ENCODE measurements at regions not wholly inside any gene's neighbourhood (a gene's known extent, or its start where the extent isn't known, plus 50 kb on each side); places are given as distances from the start of the nearest gene placed in this dataset.

- 48% methylated on average over 1 of the region's 1 CpG for WGBS
- TF ChIP-seq SP1 (IDR thresholded peaks at IDR 0.05) (no peak), RXRA (IDR thresholded peaks at IDR 0.05) (no peak), YY1 (IDR thresholded peaks at IDR 0.05) (no peak), NR2F2 (IDR thresholded peaks at IDR 0.05) (no peak), MAX (IDR thresholded peaks at IDR 0.05) (no peak), ATF3 (IDR thresholded peaks at IDR 0.05) (no peak), FOXA1 (IDR thresholded peaks at IDR 0.05) (no peak), CTCF (IDR thresholded peaks at IDR 0.05; ENCODE audit: low read depth, low read length, missing input control) (no peak), TAF1 (conservative IDR thresholded peaks at IDR 0.05) (no peak), GABPA (IDR thresholded peaks at IDR 0.05 in 1 of 2, conservative IDR thresholded peaks at IDR 0.05 in 1 of 2) (no peak), RAD21 (IDR thresholded peaks at IDR 0.05) (no peak), HNF4G (IDR thresholded peaks at IDR 0.05) (no peak), REST (IDR thresholded peaks at IDR 0.05) (no peak), FOXA2 (IDR thresholded peaks at IDR 0.05) (no peak), HNF4A (conservative IDR thresholded peaks at IDR 0.05) (no peak), EGR1 (IDR thresholded peaks at IDR 0.05; ENCODE audit: low read depth in 2 of 2) (no peak), JUND (IDR thresholded peaks at IDR 0.05) (no peak)
Observed at GRCh38 chr2:35378791-35379190, 976.8 kb upstream of the CRIM1 start.

GRCh38 chr2:35374845-35375244, 980.7 kb upstream of the CRIM1 start:
- no peak overlapping the region for H3K4me3 ChIP-seq (ENCODE audit: low read depth in 1 of 3, low read length in 3 of 3)
- no peaks in the 10 kb centered on the region for H3K36me3 ChIP-seq (ENCODE audit: control insufficient read depth in 4 of 4, insufficient read depth in 3 of 4, low read depth in 1 of 4, low read length in 3 of 4)
- no peaks in the 10 kb centered on the region for H3K4me1 ChIP-seq (ENCODE audit: control insufficient read depth in 4 of 4, insufficient read depth in 4 of 4, low read length in 3 of 4)
- H3K9ac ChIP-seq (ENCODE audit: low read depth in 1 of 2, low read length in 2 of 2): no peak overlapping the region
- no peak overlapping the region for H3K27ac ChIP-seq (ENCODE audit: low read depth in 1 of 2, low read length in 2 of 2)
- WGBS: 82% methylated on average over 4 of the region's 4 CpGs
- DNase-seq (ENCODE audit: low spot score): no peak
- no peaks in the 10 kb centered on the region for H3K27me3 ChIP-seq (ENCODE audit: control insufficient read depth in 4 of 4, insufficient read depth in 4 of 4, low read length in 3 of 4)
- no peak for TF ChIP-seq CTCF (IDR thresholded peaks at IDR 0.05; ENCODE audit: low read depth, low read length, missing input control)
- no peaks in the 10 kb centered on the region for H3K9me3 ChIP-seq (ENCODE audit: control insufficient read depth in 4 of 4, low read length in 3 of 4)

More at GRCh38 chr2:35378791-35379190, 976.8 kb upstream of the CRIM1 start:
- DNase-seq (ENCODE audit: low spot score): no peak
- no peak overlapping the region for H3K27ac ChIP-seq (ENCODE audit: low read depth in 1 of 2, low read length in 2 of 2)
- H3K9me3 ChIP-seq (ENCODE audit: control insufficient read depth in 4 of 4, low read length in 3 of 4): no peaks in the 10 kb centered on the region
- no peaks in the 10 kb centered on the region for H3K4me1 ChIP-seq (ENCODE audit: control insufficient read depth in 4 of 4, insufficient read depth in 4 of 4, low read length in 3 of 4)
- no peaks in the 10 kb centered on the region for H3K36me3 ChIP-seq (ENCODE audit: control insufficient read depth in 4 of 4, insufficient read depth in 3 of 4, low read depth in 1 of 4, low read length in 3 of 4)
- no peaks in the 10 kb centered on the region for H3K27me3 ChIP-seq (ENCODE audit: control insufficient read depth in 4 of 4, insufficient read depth in 4 of 4, low read length in 3 of 4)
- no peak overlapping the region for H3K9ac ChIP-seq (ENCODE audit: low read depth in 1 of 2, low read length in 2 of 2)
- H3K4me3 ChIP-seq (ENCODE audit: low read depth in 1 of 3, low read length in 3 of 3): no peak overlapping the region
